ENCODE measurements at regions not wholly inside any gene's neighbourhood (a gene's known extent, or its start where the extent isn't known, plus 50 kb on each side); places are given as distances from the start of the nearest gene placed in this dataset.

- Mint-ChIP-seq H3K27me3 (peaks cover 23% of the 10 kb centered on the region), H3K36me3 (peaks cover 10% of the 10 kb centered on the region), H3K4me3 (no peak overlapping the region), H3K27ac (no peak overlapping the region), H3K4me1 (ENCODE audit: low read depth) (no peaks in the 10 kb centered on the region), H3K9me3 (ENCODE audit: low read depth) (peaks cover 13% of the 10 kb centered on the region)
Observed at GRCh38 chr1:42096554-42096953, 56.7 kb upstream of the GUCA2B start.

GRCh38 chr1:42089246-42089645 is 64.0 kb upstream of the GUCA2B start:
- Mint-ChIP-seq H3K36me3 (peaks cover 6% of the 10 kb centered on the region), H3K4me1 (ENCODE audit: low read depth) (no peaks in the 10 kb centered on the region), H3K27ac (no peak overlapping the region), H3K27me3 (peaks cover 13% of the 10 kb centered on the region), H3K4me3 (no peak overlapping the region), H3K9me3 (ENCODE audit: low read depth) (peaks cover 18% of the 10 kb centered on the region)

DNA sequence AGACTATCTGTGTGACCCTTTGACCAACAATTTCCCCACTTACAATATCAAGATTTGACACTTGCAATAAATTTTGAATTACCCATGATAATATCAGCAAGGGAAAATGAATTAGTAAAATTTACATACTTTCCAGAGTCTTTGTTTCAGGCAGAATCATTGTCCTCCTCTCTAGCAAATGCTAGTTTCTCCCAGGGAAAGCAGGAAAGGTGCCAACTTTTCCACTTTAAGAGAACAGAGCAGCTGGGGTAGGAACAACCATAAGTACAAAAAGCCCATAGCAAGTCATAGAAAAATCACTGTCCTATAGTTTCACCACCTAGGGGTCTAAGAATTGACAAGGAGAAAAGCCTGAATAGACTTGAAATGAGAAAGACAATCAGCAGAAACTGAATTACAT is 67.1 kb upstream of the GUCA2B start:
- H3K9me3 Mint-ChIP-seq (ENCODE audit: low read depth), result peaks cover 10% of the 10 kb centered on the region
- H3K27me3 Mint-ChIP-seq, result peaks cover 13% of the 10 kb centered on the region
- peaks cover 2% of the 10 kb centered on the region for H3K36me3 Mint-ChIP-seq
- H3K27ac Mint-ChIP-seq, result no peak overlapping the region
- H3K4me1 Mint-ChIP-seq (ENCODE audit: low read depth), result no peaks in the 10 kb centered on the region
- no peak overlapping the region for H3K4me3 Mint-ChIP-seq

GRCh38 chr1:42085596-42085995 is 67.6 kb upstream of the GUCA2B start:
- no peaks in the 10 kb centered on the region for H3K4me1 Mint-ChIP-seq (ENCODE audit: low read depth)
- H3K9me3 Mint-ChIP-seq (ENCODE audit: low read depth), result peaks cover 10% of the 10 kb centered on the region
- H3K27me3 Mint-ChIP-seq, result peaks cover 13% of the 10 kb centered on the region
- peaks cover 3% of the 10 kb centered on the region for H3K36me3 Mint-ChIP-seq
- no peak overlapping the region for H3K27ac Mint-ChIP-seq
- no peak overlapping the region for H3K4me3 Mint-ChIP-seq

DNA sequence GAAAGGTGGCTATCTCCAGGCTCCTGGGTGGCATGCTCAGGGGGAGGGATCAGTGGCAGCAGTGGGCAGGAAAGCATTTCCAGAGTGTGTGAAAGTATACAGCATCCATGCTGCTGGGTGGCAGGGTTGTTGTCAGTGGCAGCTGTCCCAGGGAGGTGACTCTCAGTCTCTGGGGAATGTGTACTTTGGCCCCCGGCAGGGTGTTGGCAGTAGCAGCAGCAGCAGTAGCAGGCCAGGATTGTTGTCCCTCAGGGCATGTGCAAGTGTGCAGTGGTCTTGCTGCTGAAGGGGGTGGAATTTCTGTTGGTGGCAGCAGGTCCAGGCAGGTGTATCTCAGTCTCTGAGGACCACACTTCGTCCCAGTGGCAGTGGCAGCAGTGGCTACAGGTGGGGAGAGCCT is 71.7 kb upstream of the GUCA2B start:
- Mint-ChIP-seq H3K27me3 (peaks cover 14% of the 10 kb centered on the region), H3K9me3 (ENCODE audit: low read depth) (peaks cover 11% of the 10 kb centered on the region), H3K4me3 (no peak overlapping the region), H3K36me3 (peaks cover 14% of the 10 kb centered on the region), H3K4me1 (ENCODE audit: low read depth) (no peaks in the 10 kb centered on the region), H3K27ac (no peak overlapping the region)

DNA sequence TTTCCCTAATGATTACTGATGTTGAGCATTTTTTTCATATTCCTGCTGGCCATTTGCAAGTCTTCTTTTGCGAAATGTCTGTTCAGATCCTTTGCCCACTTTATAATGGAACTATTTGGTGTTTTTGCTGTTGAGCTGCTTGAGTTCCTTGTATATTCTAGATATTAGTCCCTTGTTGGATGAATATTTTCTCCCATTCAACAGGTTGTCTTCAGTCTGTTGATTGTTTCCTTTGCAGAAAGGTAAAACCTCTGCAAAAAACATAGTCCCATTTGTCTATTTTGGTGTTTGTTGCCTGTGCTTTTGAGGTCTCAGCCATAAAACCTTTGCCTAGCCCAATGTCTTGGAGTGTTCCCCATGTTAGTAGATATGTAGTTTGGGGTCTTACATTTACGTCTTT is 78.0 kb upstream of the GUCA2B start:
- H3K9me3 Mint-ChIP-seq (ENCODE audit: low read depth), result peaks cover 11% of the 10 kb centered on the region
- no peaks in the 10 kb centered on the region for H3K4me1 Mint-ChIP-seq (ENCODE audit: low read depth)
- peaks cover 9% of the 10 kb centered on the region for H3K36me3 Mint-ChIP-seq
- peaks cover 14% of the 10 kb centered on the region for H3K27me3 Mint-ChIP-seq
- H3K4me3 Mint-ChIP-seq, result no peak overlapping the region
- no peak overlapping the region for H3K27ac Mint-ChIP-seq

- no peaks in the 10 kb centered on the region for H3K36me3 Mint-ChIP-seq
- no peak overlapping the region for H3K4me3 Mint-ChIP-seq
- no peak overlapping the region for H3K27ac Mint-ChIP-seq
- H3K9me3 Mint-ChIP-seq (ENCODE audit: low read depth), result no peaks in the 10 kb centered on the region
- H3K27me3 Mint-ChIP-seq, result peaks cover 7% of the 10 kb centered on the region
- no peaks in the 10 kb centered on the region for H3K4me1 Mint-ChIP-seq (ENCODE audit: low read depth)
Observed at GRCh38 chr1:42070996-42071395, 82.2 kb upstream of the GUCA2B start.

DNA sequence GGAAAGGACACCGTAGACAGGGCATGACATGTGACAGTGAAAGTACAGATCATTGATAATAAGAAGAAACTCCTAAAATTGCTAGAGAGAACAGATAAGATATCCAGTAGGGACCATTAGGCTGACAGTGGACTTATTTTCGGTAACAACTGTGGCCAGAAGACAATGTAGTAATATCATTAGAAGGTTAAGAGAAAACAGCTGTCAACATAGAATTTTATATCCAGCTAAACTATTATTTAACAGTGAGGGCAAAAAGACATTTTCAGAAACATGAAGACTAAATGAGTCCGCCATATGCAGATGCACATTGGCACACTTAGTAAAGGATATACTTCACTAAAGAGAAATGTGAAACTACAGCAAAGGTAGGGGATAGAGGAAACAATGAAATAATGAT is 95.4 kb upstream of the GUCA2B start:
- Mint-ChIP-seq H3K4me3 (no peak overlapping the region), H3K4me1 (ENCODE audit: low read depth) (peaks cover 8% of the 10 kb centered on the region), H3K27me3 (peaks cover 32% of the 10 kb centered on the region), H3K27ac (no peak overlapping the region), H3K9me3 (ENCODE audit: low read depth) (peaks cover 7% of the 10 kb centered on the region), H3K36me3 (peaks cover 8% of the 10 kb centered on the region)

- peaks cover 7% of the 10 kb centered on the region for H3K9me3 Mint-ChIP-seq (ENCODE audit: low read depth)
- peaks cover 11% of the 10 kb centered on the region for H3K4me1 Mint-ChIP-seq (ENCODE audit: low read depth)
- peaks cover 8% of the 10 kb centered on the region for H3K36me3 Mint-ChIP-seq
- H3K4me3 Mint-ChIP-seq, result no peak overlapping the region
- H3K27ac Mint-ChIP-seq, result no peak overlapping the region
- peaks cover 38% of the 10 kb centered on the region for H3K27me3 Mint-ChIP-seq
Observed at GRCh38 chr1:42056460-42056859, 96.8 kb upstream of the GUCA2B start.

- H3K4me1 Mint-ChIP-seq (ENCODE audit: low read depth), result peaks cover 11% of the 10 kb centered on the region
- peaks cover 8% of the 10 kb centered on the region for H3K36me3 Mint-ChIP-seq
- H3K27me3 Mint-ChIP-seq, result peaks cover 41% of the 10 kb centered on the region
- H3K4me3 Mint-ChIP-seq, result no peak overlapping the region
- peaks cover 7% of the 10 kb centered on the region for H3K9me3 Mint-ChIP-seq (ENCODE audit: low read depth)
- no peak overlapping the region for H3K27ac Mint-ChIP-seq
Observed at GRCh38 chr1:42055061-42055460, 98.1 kb upstream of the GUCA2B start.

DNA sequence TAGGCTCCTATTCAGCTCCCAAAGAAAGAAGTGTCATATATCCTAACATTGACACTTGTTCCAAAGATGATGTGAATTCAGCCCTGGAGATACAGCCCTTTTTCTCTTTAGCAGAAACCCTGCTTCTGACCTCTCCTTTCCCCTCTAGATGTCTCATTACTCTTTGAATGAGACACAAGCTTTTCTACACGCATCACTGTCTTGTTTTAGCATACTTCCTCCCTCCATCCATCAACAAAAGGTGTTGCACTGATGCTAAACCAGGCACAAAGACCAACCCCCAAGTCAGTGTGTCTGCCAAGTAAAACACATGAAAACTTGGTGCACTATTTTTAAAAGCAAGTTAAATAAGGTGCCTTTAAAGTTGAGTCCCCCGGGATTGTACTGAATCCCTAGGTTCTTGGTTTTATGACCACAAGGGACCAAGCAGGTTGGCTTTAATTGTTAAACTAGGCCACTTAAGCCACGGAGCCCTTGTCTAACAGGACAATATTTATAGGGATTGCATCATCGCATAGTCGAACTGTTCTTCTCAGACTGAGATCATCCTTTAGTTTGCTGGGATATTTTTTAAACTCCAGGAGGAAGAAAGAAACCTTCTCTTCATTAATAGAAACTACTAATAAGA is 101.0 kb upstream of the GUCA2B start:
- Mint-ChIP-seq H3K4me3 (no peak overlapping the region), H3K36me3 (peaks cover 3% of the 10 kb centered on the region), H3K9me3 (ENCODE audit: low read depth) (no peaks in the 10 kb centered on the region), H3K4me1 (ENCODE audit: low read depth) (peaks cover 11% of the 10 kb centered on the region), H3K27me3 (peaks cover 47% of the 10 kb centered on the region), H3K27ac (no peak overlapping the region)

DNA sequence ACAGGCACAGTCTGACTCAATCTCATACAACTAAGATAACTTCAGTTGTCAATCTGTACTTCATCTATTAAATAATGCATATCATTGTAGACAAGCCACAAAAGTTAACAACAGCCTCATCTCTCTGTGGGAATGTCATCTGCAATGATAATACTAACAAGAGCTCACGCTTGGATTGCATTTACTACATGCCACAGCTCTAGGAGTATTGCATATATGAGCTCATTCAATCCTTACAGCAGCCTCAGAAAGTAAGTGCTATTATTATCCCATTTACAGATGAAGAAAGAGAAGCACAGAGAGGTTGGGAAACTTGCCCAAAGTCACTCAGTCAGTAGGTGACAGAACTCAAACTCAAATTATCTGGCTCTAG is 105.7 kb upstream of the GUCA2B start:
- peaks cover 38% of the 10 kb centered on the region for H3K27me3 Mint-ChIP-seq
- H3K9me3 Mint-ChIP-seq (ENCODE audit: low read depth), result no peaks in the 10 kb centered on the region
- H3K36me3 Mint-ChIP-seq, result no peaks in the 10 kb centered on the region
- no peak overlapping the region for H3K4me3 Mint-ChIP-seq
- H3K27ac Mint-ChIP-seq, result no peak overlapping the region
- peaks cover 2% of the 10 kb centered on the region for H3K4me1 Mint-ChIP-seq (ENCODE audit: low read depth)

DNA sequence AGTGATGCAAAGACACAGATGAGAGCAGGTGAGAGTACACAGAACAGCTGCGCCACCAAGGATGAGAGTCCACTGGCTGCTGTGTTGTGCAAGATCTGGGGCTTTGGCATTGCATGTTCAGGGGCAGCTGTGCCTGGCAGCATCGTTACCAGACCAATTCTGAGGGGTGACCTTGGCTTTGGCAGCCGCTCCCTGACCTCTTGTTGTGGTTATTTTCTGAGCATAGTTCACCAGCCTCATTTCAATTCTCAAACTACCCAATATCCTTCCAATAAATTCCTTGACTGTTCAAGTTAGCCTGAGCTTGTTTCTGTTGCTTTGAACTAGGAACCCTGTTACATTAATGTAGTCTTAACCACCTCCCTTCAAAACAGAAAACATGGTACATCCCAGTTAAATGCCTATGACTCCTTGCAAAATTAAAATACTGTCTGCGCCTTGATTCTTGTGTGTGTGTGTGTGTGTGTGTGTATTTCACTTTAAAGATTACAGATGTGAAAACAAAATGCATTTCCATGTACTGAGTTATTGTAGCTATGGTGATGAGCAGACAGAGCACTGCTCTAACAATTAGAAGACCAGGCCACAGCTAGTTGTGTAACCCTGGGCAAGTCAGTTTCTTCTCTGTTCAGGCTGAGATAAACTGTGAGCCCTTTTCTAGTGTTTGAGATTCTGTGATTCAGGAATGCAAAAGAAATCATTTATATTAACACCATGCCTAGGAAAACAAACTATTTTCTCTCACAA is 106.3 kb upstream of the GUCA2B start:
- Mint-ChIP-seq H3K4me1 (ENCODE audit: low read depth) (no peaks in the 10 kb centered on the region), H3K27ac (no peak overlapping the region), H3K36me3 (no peaks in the 10 kb centered on the region), H3K27me3 (peaks cover 32% of the 10 kb centered on the region), H3K9me3 (ENCODE audit: low read depth) (no peaks in the 10 kb centered on the region), H3K4me3 (no peak overlapping the region)

DNA sequence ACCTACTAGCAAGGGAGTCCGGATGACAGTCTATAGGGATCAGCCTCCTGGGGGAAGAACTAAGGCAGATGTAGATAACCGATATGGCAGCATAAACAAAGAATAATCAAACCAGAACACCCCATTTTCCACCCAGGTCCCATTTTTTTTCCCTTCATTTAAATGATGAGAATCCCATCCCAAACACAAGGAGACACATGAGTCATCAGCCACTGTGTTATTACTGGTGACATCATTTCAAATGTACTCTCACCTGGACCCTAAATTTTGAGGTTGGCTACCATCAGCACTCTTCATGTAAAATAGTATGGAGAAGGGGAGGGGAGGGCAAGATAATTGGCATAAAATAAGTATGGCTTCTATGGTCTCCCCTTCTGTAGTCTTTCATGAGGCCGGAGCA is 108.9 kb upstream of the GUCA2B start:
- no peak overlapping the region for H3K4me3 Mint-ChIP-seq
- H3K27ac Mint-ChIP-seq, result no peak overlapping the region
- no peaks in the 10 kb centered on the region for H3K36me3 Mint-ChIP-seq
- H3K27me3 Mint-ChIP-seq, result peaks cover 11% of the 10 kb centered on the region
- H3K9me3 Mint-ChIP-seq (ENCODE audit: low read depth), result no peaks in the 10 kb centered on the region
- H3K4me1 Mint-ChIP-seq (ENCODE audit: low read depth), result no peaks in the 10 kb centered on the region

- H3K4me1 Mint-ChIP-seq (ENCODE audit: low read depth), result no peaks in the 10 kb centered on the region
- H3K4me3 Mint-ChIP-seq, result no peak overlapping the region
- H3K27me3 Mint-ChIP-seq, result peaks cover 9% of the 10 kb centered on the region
- H3K36me3 Mint-ChIP-seq, result no peaks in the 10 kb centered on the region
- H3K27ac Mint-ChIP-seq, result no peak overlapping the region
- no peaks in the 10 kb centered on the region for H3K9me3 Mint-ChIP-seq (ENCODE audit: low read depth)
Observed at GRCh38 chr1:42043811-42044210, 109.4 kb upstream of the GUCA2B start.

DNA sequence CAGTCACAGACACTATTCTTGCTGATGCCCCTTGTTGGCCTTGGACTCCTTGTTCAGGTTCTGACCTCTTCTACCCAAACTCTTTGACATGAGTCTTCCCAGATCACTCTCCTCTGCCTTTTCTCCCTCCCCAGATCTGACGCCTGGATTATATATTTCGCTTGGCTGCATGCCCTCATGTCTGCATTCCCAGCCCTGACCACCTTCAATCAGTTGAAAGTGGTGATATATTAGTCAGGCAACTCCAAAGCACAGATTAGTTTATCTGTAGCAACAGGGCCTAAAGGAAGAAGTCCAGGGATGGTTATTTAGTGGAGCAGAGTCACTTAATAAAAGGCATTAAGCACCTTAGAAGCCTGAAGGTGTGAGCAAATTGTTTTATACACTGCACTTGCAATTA is 110.0 kb upstream of the GUCA2B start:
- H3K4me1 Mint-ChIP-seq (ENCODE audit: low read depth), result no peaks in the 10 kb centered on the region
- H3K4me3 Mint-ChIP-seq, result no peak overlapping the region
- H3K36me3 Mint-ChIP-seq, result no peaks in the 10 kb centered on the region
- H3K27ac Mint-ChIP-seq, result no peak overlapping the region
- H3K9me3 Mint-ChIP-seq (ENCODE audit: low read depth), result no peaks in the 10 kb centered on the region
- peaks cover 7% of the 10 kb centered on the region for H3K27me3 Mint-ChIP-seq

Data from activated naive CD8-positive, alpha-beta T cell (primary cell).